Immature natural killer cell (primary cell): ENCODE measurements at regions not wholly inside any gene's neighbourhood (a gene's known extent, or its start where the extent isn't known, plus 50 kb on each side); places are given as distances from the start of the nearest gene placed in this dataset.

ENCODE experiments used
- DNase-seq, 3 donors: peaks; one replicate each; pipeline ENCODE4 v3.0.0; 2022; ENCODE audit warnings: mixed read lengths in 1 of 3
- H3K27ac Mint-ChIP-seq, 6 donors: one replicate each; pipeline ENCODE4 v1.8.0; 2020; ENCODE audit warnings: mixed read lengths in 6 of 6, mild to moderate bottlenecking in 5 of 6, inconsistent platforms in 4 of 6, moderate library complexity in 3 of 6
- H3K27me3 Mint-ChIP-seq, 3 donors: one replicate each; pipeline ENCODE4 v1.8.0; 2020 to 2021; ENCODE audit warnings: low read depth in 3 of 3, mild to moderate bottlenecking in 3 of 3, mixed read lengths in 3 of 3, moderate library complexity in 3 of 3, inconsistent platforms in 1 of 3
- H3K36me3 Mint-ChIP-seq, 3 donors: one replicate each; pipeline ENCODE4 v1.8.0; 2020; ENCODE audit warnings: mixed read lengths in 3 of 3, inconsistent platforms in 2 of 3, mild to moderate bottlenecking in 2 of 3
- H3K4me1 Mint-ChIP-seq, 2 donors: one replicate each; pipeline ENCODE4 v1.8.0; 2020; ENCODE audit warnings: inconsistent platforms in 2 of 2, mild to moderate bottlenecking in 2 of 2, mixed read lengths in 2 of 2, moderate library complexity in 1 of 2
- H3K4me3 Mint-ChIP-seq, 5 donors: one replicate each; pipeline ENCODE4 v1.8.0; 2020; ENCODE audit warnings: mild to moderate bottlenecking in 5 of 5, mixed read lengths in 5 of 5, inconsistent platforms in 3 of 5, moderate library complexity in 3 of 5
- H3K9me3 Mint-ChIP-seq, 6 donors: one replicate each; pipeline ENCODE4 v1.8.0; 2020; ENCODE audit warnings: mild to moderate bottlenecking in 6 of 6, mixed read lengths in 6 of 6, inconsistent platforms in 4 of 6, moderate library complexity in 3 of 6

DNA sequence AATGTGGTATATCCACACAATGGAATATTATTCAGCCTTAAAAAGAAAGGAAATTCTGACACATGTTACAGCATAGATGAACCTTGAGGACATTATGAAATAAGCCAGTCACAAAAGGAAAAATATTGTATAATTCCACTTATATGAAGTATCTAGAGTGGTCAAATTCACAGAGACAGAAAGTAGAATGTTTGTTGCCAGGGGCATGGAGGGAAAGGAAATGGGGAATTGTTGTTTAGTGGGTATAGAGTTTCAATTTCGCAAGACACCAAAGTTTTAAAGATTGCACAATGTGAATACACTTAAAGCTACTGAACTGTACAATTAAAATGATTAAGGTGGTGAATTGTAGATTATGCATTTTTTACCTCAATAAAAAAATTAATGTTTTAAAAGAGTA lies 92.9 kb downstream of the TXNL1 start:
- Mint-ChIP-seq H3K9me3 (no peaks in the 10 kb centered on the region), H3K4me1 (peaks cover 5 to 12% of the 10 kb centered on the region in 2 donors), H3K36me3 (no peaks in the 10 kb centered on the region), H3K4me3 (no peak overlapping the region), H3K27me3 (peaks cover 0 to 4% (median 0%) of the 10 kb centered on the region in 3 donors), H3K27ac (peak overlapping the region in 1 of 6 donors; percentile 51)
- DNase-seq, result no peak

- DNase-seq, result no peak
- Mint-ChIP-seq H3K27ac (no peak overlapping the region), H3K9me3 (peaks cover 0 to 2% (median 0%) of the 10 kb centered on the region in 6 donors), H3K4me3 (no peak overlapping the region), H3K4me1 (peaks cover 5 to 12% of the 10 kb centered on the region in 2 donors), H3K27me3 (peaks cover 0 to 4% (median 0%) of the 10 kb centered on the region in 3 donors), H3K36me3 (no peaks in the 10 kb centered on the region)
These were observed 95.9 kb downstream of the TXNL1 start for GRCh38 chr18:56542476-56542875.

- H3K27me3 Mint-ChIP-seq, result peaks cover 0 to 9% (median 2%) of the 10 kb centered on the region in 3 donors
- DNase-seq, result no peak
- peaks cover 0 to 2% (median 0%) of the 10 kb centered on the region in 6 donors for H3K9me3 Mint-ChIP-seq
- H3K27ac Mint-ChIP-seq, result no peak overlapping the region
- no peaks in the 10 kb centered on the region for H3K36me3 Mint-ChIP-seq
- H3K4me3 Mint-ChIP-seq, result peak overlapping the region in 2 of 5 donors; percentile 1 to 5
- peaks cover 5 to 12% of the 10 kb centered on the region in 2 donors for H3K4me1 Mint-ChIP-seq
These were observed 96.6 kb downstream of the TXNL1 start for GRCh38 chr18:56541793-56542192.

GRCh38 chr18:56541340-56541739 lies 97.1 kb downstream of the TXNL1 start:
- H3K27ac Mint-ChIP-seq, result no peak overlapping the region
- peaks cover 5 to 12% of the 10 kb centered on the region in 2 donors for H3K4me1 Mint-ChIP-seq
- H3K9me3 Mint-ChIP-seq, result peaks cover 0 to 2% (median 0%) of the 10 kb centered on the region in 6 donors
- H3K4me3 Mint-ChIP-seq, result peak overlapping the region in 2 of 5 donors; percentile 1 to 5
- no peak for DNase-seq
- no peaks in the 10 kb centered on the region for H3K36me3 Mint-ChIP-seq
- H3K27me3 Mint-ChIP-seq, result peaks cover 0 to 10% (median 2%) of the 10 kb centered on the region in 3 donors

DNA sequence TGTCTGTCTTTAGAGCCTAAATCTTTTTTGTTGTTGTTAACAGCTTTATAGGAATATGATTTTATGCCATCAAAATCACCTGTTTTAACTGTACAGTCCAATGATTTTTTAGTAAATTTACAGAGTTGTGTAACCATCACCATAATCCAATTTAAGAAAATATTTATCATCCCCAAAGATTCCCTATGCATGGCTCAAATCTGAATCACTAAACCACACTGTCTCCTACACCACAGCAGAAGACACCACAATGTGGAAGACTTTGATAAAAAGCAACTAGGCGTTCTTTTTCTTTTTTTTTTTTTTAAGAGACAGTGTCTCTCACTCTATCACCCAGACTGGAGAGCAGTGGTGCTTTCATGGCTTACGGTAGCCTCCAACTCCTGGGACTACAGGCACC lies 99.6 kb downstream of the TXNL1 start:
- no peak for DNase-seq
- peaks cover 0 to 2% (median 0%) of the 10 kb centered on the region in 6 donors for H3K9me3 Mint-ChIP-seq
- no peak overlapping the region for H3K4me3 Mint-ChIP-seq
- no peaks in the 10 kb centered on the region for H3K36me3 Mint-ChIP-seq
- peaks cover 5 to 12% of the 10 kb centered on the region in 2 donors for H3K4me1 Mint-ChIP-seq
- H3K27ac Mint-ChIP-seq, result no peak overlapping the region
- peaks cover 2 to 10% (median 4%) of the 10 kb centered on the region in 3 donors for H3K27me3 Mint-ChIP-seq

DNA sequence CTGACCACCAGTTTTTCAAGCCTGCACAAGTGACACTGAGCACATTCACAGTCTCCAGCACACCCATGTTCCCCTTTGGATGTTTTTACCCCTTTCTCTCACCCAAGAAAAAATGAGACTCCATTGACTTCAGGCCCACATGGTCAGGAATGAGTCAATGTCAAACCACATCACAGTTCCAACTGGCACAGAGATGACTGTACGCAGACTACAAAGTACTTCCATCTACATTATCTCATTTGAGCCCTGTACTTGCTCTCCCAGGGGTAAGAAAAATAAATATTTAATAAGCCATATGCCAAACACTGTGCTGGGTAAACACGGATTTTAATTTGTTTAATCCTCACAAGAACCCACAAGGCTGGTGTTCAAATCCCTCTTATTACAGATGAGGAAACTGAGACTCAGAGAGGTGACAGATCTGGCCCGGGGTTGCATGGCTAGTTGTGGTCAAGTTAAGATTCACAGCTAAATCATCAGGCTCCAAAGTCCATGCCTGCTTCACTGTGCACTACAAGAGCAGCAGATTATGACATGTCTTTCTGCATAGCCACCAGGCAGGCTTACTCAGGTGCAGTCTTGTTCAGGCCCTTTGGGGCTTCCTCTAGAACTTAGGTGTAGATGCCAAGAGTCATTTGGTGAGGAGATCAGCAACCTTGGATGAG lies 106.1 kb downstream of the TXNL1 start:
- H3K36me3 Mint-ChIP-seq, result no peaks in the 10 kb centered on the region
- H3K9me3 Mint-ChIP-seq, result peaks cover 0 to 4% (median 0%) of the 10 kb centered on the region in 6 donors
- H3K27ac Mint-ChIP-seq, result no peak overlapping the region
- DNase-seq, result no peak
- H3K27me3 Mint-ChIP-seq, result peaks cover 2 to 7% (median 4%) of the 10 kb centered on the region in 3 donors
- no peaks in the 10 kb centered on the region for H3K4me1 Mint-ChIP-seq
- no peak overlapping the region for H3K4me3 Mint-ChIP-seq

- no peak for DNase-seq
- no peak overlapping the region for H3K4me3 Mint-ChIP-seq
- H3K27ac Mint-ChIP-seq, result no peak overlapping the region
- H3K27me3 Mint-ChIP-seq, result peaks cover 0 to 8% (median 1%) of the 10 kb centered on the region in 3 donors
- no peaks in the 10 kb centered on the region for H3K4me1 Mint-ChIP-seq
- H3K9me3 Mint-ChIP-seq, result peaks cover 0 to 5% (median under 1%) of the 10 kb centered on the region in 6 donors
- H3K36me3 Mint-ChIP-seq, result no peaks in the 10 kb centered on the region
These were observed 115.6 kb downstream of the TXNL1 start for GRCh38 chr18:56522816-56523215.

- no peaks in the 10 kb centered on the region for H3K4me1 Mint-ChIP-seq
- H3K27ac Mint-ChIP-seq, result no peak overlapping the region
- no peak overlapping the region for H3K4me3 Mint-ChIP-seq
- H3K27me3 Mint-ChIP-seq, result peaks cover 0 to 8% (median 1%) of the 10 kb centered on the region in 3 donors
- peaks cover 0 to 4% (median 0%) of the 10 kb centered on the region in 6 donors for H3K9me3 Mint-ChIP-seq
- no peak for DNase-seq
- H3K36me3 Mint-ChIP-seq, result no peaks in the 10 kb centered on the region
These were observed 117.1 kb downstream of the TXNL1 start for GRCh38 chr18:56521263-56521662.

DNA sequence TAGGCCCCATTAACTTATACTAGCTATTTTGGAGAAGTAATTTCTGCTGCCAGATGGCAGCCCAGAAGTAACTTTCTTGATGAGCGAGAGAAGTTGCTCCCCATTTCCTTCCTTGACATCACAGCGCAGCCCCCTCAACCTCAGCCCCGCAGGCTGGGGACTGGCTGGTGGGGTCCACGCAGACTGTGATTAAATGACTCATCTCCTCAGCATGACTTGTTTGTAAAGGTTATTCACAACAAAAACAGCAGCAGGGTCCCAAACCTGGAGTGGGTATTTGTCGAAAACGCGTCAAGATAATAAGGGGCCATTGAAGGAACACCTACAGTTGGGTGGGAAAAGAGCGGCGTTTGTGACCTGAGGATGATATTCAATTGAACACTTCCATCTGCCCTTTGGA lies 120.6 kb downstream of the TXNL1 start:
- no peak for DNase-seq
- Mint-ChIP-seq H3K9me3 (peaks cover 0 to 4% (median 0%) of the 10 kb centered on the region in 6 donors), H3K36me3 (no peaks in the 10 kb centered on the region), H3K27me3 (peaks cover 1 to 5% (median 3%) of the 10 kb centered on the region in 3 donors), H3K4me3 (no peak overlapping the region), H3K4me1 (no peaks in the 10 kb centered on the region), H3K27ac (no peak overlapping the region)

- no peaks in the 10 kb centered on the region for H3K4me1 Mint-ChIP-seq
- peaks cover 0 to 4% (median 0%) of the 10 kb centered on the region in 6 donors for H3K9me3 Mint-ChIP-seq
- H3K27ac Mint-ChIP-seq, result no peak overlapping the region
- H3K4me3 Mint-ChIP-seq, result no peak overlapping the region
- peaks cover 1 to 5% (median 3%) of the 10 kb centered on the region in 3 donors for H3K27me3 Mint-ChIP-seq
- DNase-seq, result no peak
- H3K36me3 Mint-ChIP-seq, result no peaks in the 10 kb centered on the region
These were observed 121.2 kb downstream of the TXNL1 start for GRCh38 chr18:56517196-56517595.

DNA sequence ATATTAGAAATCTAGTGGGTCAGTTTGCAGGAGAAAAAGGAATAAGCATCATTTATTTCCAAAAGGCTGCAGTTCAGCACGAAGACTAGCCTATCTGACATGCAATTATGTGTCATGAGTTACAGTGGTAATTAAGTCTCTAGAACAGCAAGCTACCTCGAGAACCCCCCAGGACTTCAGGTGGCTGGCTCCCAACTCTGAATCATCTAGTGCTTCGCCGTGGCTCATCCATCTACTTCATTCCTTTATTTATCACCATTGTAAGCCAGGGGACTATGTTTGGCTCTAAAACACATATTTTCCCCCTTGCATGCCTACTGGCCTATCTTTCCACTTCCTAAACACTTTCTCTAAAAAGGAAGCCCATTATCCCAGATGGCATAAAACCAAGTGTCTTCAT lies 121.6 kb downstream of the TXNL1 start:
- H3K9me3 Mint-ChIP-seq, result peaks cover 0 to 4% (median 0%) of the 10 kb centered on the region in 6 donors
- peaks cover 1 to 5% (median 3%) of the 10 kb centered on the region in 3 donors for H3K27me3 Mint-ChIP-seq
- H3K27ac Mint-ChIP-seq, result no peak overlapping the region
- no peaks in the 10 kb centered on the region for H3K36me3 Mint-ChIP-seq
- H3K4me1 Mint-ChIP-seq, result no peaks in the 10 kb centered on the region
- DNase-seq, result no peak
- no peak overlapping the region for H3K4me3 Mint-ChIP-seq

- peaks cover 0 to 4% (median 0%) of the 10 kb centered on the region in 6 donors for H3K9me3 Mint-ChIP-seq
- H3K4me3 Mint-ChIP-seq, result no peak overlapping the region
- H3K4me1 Mint-ChIP-seq, result no peaks in the 10 kb centered on the region
- H3K27me3 Mint-ChIP-seq, result peaks cover 0 to 4% (median 3%) of the 10 kb centered on the region in 3 donors
- DNase-seq, result no peak
- no peaks in the 10 kb centered on the region for H3K36me3 Mint-ChIP-seq
- H3K27ac Mint-ChIP-seq, result no peak overlapping the region
These were observed 122.9 kb downstream of the TXNL1 start for GRCh38 chr18:56515522-56515921.

- no peak overlapping the region for H3K4me3 Mint-ChIP-seq
- H3K27ac Mint-ChIP-seq, result no peak overlapping the region
- H3K36me3 Mint-ChIP-seq, result no peaks in the 10 kb centered on the region
- no peaks in the 10 kb centered on the region for H3K9me3 Mint-ChIP-seq
- no peaks in the 10 kb centered on the region for H3K4me1 Mint-ChIP-seq
- peaks cover 0 to 3% (median 2%) of the 10 kb centered on the region in 3 donors for H3K27me3 Mint-ChIP-seq
- no peak for DNase-seq
These were observed 126.4 kb downstream of the TXNL1 start for GRCh38 chr18:56511996-56512395.

DNA sequence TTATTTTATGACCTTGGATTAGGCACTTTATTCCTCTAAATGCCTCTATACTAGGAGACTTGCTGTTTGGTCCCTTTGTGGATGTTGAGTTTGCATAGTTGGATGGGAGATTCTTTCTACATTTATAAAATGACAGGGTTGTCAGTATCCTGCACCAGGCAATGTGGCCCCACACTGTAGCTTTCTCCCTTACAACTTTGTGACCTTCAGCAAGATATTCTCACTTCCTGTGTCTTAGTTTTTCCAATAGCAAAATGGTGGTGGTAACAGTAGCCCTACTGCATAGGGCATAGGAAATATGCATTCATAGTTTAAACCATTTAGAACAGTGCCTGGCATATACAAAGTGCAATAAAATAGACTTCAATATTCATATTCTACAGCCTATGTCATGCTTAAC lies 128.3 kb downstream of the TXNL1 start:
- Mint-ChIP-seq H3K9me3 (no peaks in the 10 kb centered on the region), H3K27ac (no peak overlapping the region), H3K36me3 (no peaks in the 10 kb centered on the region), H3K4me3 (no peak overlapping the region), H3K27me3 (peaks cover 0 to 4% (median 3%) of the 10 kb centered on the region in 3 donors), H3K4me1 (no peaks in the 10 kb centered on the region)
- no peak for DNase-seq

DNA sequence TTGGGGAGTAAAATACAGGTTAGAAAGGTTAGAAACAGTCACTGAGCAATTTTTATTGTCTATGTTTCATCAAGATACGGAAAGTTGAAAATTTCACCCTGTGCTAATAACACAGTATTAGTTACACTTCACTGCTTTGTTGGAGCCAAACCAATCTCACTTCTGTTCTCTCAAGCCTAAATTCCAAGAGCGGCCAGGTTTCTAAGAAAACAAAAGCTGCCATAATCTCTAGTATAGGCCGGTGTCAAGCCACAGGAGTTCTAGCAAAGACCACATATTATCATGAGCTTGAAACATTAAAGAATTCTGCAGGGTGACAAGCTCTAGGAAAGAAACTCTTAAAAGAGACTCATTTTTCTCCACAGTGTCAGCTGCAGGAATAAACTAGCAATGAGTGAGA lies 128.7 kb downstream of the TXNL1 start:
- DNase-seq, result no peak
- Mint-ChIP-seq H3K9me3 (no peaks in the 10 kb centered on the region), H3K4me3 (no peak overlapping the region), H3K4me1 (no peaks in the 10 kb centered on the region), H3K27me3 (peaks cover 0 to 7% (median 3%) of the 10 kb centered on the region in 3 donors), H3K36me3 (no peaks in the 10 kb centered on the region), H3K27ac (no peak overlapping the region)
